ENCODE measurements at regions not wholly inside any gene's neighbourhood (a gene's known extent, or its start where the extent isn't known, plus 50 kb on each side); places are given as distances from the start of the nearest gene placed in this dataset.

DNA sequence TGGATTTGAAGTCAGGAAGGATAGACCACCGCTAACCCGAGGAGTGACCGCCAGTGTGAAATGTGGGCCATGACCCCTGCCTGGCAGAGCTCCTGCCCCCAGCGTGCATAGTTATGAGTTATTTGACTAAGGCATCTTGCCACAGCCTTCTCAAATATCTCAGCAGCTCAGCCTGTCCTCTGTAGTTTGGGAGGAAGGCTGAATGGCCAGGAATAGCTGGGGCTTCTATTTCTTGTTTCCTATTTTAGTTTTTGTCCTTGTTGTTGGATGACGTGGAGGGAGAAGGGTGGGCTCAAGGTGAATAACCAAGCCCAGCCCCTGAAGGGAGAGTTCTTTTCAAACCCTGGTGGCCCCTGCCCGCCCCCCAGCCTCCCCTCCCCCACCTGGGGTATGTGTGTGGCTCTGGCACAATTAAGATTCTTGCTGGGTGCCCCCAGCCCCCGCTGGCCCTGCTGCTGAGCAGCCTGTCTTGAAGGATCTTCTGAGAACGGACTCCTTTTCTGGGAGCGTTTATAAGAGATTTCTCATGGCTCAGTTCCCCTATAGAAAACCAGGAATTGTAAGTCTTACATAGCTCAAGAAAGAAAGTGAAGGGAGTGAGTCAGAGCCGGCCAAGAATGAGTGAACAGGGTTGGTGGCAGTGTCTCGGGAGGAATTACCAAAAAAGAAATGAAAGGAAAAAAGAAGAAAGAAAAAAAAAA is 157.4 kb downstream of the GLI2 start:
- no peak for TF ChIP-seq POLR2AphosphoS5 (IDR thresholded peaks at IDR 0.05)
- TF ChIP-seq, protein P1, sequence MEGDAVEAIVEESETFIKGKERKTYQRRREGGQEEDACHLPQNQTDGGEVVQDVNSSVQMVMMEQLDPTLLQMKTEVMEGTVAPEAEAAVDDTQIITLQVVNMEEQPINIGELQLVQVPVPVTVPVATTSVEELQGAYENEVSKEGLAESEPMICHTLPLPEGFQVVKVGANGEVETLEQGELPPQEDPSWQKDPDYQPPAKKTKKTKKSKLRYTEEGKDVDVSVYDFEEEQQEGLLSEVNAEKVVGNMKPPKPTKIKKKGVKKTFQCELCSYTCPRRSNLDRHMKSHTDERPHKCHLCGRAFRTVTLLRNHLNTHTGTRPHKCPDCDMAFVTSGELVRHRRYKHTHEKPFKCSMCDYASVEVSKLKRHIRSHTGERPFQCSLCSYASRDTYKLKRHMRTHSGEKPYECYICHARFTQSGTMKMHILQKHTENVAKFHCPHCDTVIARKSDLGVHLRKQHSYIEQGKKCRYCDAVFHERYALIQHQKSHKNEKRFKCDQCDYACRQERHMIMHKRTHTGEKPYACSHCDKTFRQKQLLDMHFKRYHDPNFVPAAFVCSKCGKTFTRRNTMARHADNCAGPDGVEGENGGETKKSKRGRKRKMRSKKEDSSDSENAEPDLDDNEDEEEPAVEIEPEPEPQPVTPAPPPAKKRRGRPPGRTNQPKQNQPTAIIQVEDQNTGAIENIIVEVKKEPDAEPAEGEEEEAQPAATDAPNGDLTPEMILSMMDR (IDR thresholded peaks at IDR 0.05) = no peak
- no peak for TF ChIP-seq POLR2A (IDR thresholded peaks at IDR 0.05)
- no peak for TF ChIP-seq EP300 (IDR thresholded peaks at IDR 0.05)

Measured in upper lobe of left lung (tissue), 4 donors.